ENCODE measurements at regions not wholly inside any gene's neighbourhood (a gene's known extent, or its start where the extent isn't known, plus 50 kb on each side); places are given as distances from the start of the nearest gene placed in this dataset.

DNA sequence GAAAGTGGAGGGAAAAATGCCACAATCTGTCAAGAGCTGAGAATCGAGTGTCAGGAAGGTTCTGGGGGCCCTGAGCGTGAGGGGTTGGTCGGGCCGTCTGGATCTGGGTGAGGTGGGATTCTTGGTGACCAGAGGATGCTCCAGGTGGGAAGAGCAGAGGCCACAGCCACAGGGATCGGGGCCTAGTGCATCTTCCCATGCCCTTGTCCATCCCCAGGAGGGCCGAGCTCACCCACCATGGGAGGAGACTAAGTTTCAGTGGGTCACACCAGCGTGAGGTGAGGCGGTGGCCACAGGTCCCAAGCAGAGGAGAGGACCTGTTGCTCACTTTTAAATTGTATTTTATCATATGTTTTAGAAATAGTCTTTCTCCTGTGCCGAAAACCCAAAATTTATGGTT lies 70.0 kb downstream of the TMEM18 start:
- TF ChIP-seq, protein P1, sequence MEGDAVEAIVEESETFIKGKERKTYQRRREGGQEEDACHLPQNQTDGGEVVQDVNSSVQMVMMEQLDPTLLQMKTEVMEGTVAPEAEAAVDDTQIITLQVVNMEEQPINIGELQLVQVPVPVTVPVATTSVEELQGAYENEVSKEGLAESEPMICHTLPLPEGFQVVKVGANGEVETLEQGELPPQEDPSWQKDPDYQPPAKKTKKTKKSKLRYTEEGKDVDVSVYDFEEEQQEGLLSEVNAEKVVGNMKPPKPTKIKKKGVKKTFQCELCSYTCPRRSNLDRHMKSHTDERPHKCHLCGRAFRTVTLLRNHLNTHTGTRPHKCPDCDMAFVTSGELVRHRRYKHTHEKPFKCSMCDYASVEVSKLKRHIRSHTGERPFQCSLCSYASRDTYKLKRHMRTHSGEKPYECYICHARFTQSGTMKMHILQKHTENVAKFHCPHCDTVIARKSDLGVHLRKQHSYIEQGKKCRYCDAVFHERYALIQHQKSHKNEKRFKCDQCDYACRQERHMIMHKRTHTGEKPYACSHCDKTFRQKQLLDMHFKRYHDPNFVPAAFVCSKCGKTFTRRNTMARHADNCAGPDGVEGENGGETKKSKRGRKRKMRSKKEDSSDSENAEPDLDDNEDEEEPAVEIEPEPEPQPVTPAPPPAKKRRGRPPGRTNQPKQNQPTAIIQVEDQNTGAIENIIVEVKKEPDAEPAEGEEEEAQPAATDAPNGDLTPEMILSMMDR (IDR thresholded peaks at IDR 0.05) = no peak
- TF ChIP-seq POLR2A (IDR thresholded peaks at IDR 0.05) = no peak
